ENCODE measurements at regions not wholly inside any gene's neighbourhood (a gene's known extent, or its start where the extent isn't known, plus 50 kb on each side); places are given as distances from the start of the nearest gene placed in this dataset.

DNA sequence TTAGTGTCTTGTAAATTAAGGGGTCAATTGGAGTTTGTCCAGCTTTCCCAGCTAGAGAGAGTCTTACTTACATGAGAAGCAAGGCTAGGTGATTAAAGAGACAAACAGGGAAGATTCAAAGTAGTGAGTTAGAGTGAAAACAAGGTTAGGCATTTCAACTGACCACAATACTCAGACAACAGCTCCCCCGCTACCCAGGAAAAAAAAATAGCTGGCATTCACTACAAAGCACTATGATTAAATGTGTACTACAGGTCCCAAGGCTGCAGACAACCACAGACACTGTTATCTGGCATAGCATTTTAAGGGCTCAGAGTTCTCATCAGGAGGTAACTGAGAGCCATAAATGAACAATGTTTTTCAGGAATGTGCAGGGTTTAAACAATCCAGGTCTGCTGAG is 680.9 kb downstream of the TMEM121 start (continued):
- TF ChIP-seq CHD7 (IDR thresholded peaks at IDR 0.05; ENCODE audit: insufficient replicate concordance, low read length) (no peak), EZH2 (IDR thresholded peaks at IDR 0.05; ENCODE audit: low read depth, low read length, severe bottlenecking) (no peak), MAFK (IDR thresholded peaks at IDR 0.05; ENCODE audit: low read depth, low read length) (no peak), POLR2A (IDR thresholded peaks at IDR 0.05; ENCODE audit: control extremely low read depth in 1 of 2, low read depth in 2 of 2, low read length in 2 of 2) (no peak), EGR1 (IDR thresholded peaks at IDR 0.05; ENCODE audit: borderline replicate concordance, low read depth, low read length) (no peak)

All from H1 (cell line).